ENCODE measurements at regions not wholly inside any gene's neighbourhood (a gene's known extent, or its start where the extent isn't known, plus 50 kb on each side); places are given as distances from the start of the nearest gene placed in this dataset.

DNA sequence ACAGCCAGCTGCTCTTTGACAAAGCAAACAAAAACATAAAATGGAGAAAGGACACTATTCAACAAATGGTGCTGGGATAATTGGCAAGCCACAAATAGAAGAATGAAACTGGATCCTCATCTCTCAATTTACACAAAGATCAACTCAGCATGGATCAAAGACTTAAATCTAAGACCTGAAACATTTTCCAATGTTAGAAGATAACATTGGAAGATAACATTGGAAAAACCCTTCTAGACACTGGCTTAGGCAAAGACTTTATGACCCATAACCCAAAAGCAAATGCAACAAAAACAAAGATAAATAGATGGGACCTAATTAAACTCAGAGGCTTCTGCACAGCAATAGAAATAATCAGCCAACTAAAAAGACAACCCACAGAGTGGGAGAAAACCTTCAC, 425.7 kb upstream of the SEMA3D start:
- DNase-seq = no peak
- in situ Hi-C loops (cut with HindIII; ENCODE audit: low pct_ligation_motif_present, low pct_unique_long_range_greater_than_20kb, low sequenced_read_pairs) = no loop called here

DNA sequence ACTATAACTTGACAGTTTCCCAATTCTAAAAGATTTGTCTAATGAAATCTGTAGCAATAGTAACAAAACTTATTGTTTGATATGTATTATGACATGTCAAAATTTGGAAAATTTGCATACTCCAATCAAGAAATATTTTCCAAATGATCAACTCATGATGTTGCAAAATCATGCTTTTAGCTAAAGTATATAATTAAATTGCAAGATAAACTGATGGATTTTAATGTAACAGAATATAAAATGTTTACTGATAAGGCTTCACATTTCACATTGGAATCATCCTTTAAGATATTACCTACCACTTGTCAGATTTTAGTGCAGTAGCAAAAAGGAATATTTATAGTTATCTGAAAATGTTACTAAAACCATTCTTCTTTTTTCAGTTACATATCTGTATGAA, 421.9 kb upstream of the SEMA3D start:
- no peak for DNase-seq
- in situ Hi-C loops (cut with HindIII; ENCODE audit: low pct_ligation_motif_present, low pct_unique_long_range_greater_than_20kb, low sequenced_read_pairs) = no loop called here

DNA sequence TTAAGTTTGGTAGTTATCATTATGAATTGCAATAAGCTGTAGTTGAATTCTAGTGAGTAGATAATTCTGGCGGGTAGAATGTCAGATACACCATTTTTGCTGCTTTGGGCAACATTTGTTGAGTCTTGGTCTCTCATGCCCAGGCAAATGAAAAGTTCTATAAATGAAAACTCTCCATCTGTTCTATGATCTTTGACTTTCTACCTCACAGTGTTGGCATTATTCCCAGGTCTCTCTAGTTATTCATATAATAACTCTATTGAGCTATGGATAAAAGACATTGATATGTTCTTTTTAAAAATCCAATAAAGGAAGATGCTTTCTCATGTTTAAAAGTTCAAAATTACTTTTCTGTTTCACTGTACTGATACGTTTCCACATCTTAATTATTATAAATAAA, 415.3 kb upstream of the SEMA3D start:
- in situ Hi-C loops (cut with HindIII; ENCODE audit: low pct_ligation_motif_present, low pct_unique_long_range_greater_than_20kb, low sequenced_read_pairs) = no loop called here

DNA sequence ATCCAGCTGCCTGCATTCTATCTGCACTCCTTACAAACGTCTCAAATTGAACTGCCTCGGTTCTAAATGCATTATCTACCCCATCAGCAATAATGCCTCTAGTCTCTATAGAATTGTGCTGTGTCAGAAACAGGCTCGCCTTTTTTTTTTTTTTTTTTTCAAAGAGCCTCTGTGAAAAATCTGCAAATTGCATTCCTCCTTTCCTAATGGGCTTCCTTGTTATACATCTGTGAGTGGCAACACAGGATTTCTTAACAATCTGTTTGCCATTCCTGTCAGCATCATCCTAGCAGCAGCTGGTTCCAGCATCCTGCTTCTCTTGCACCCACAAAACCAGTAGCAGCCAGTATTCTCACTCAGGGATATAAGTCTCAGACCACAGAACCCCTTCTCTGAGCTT, 413.5 kb upstream of the SEMA3D start:
- in situ Hi-C loops (cut with HindIII; ENCODE audit: low pct_ligation_motif_present, low pct_unique_long_range_greater_than_20kb, low sequenced_read_pairs) = no loop called here
- DNase-seq = no peak

More for the DNA sequence above, 415.3 kb upstream of the SEMA3D start:
- no peak for DNase-seq

DNA sequence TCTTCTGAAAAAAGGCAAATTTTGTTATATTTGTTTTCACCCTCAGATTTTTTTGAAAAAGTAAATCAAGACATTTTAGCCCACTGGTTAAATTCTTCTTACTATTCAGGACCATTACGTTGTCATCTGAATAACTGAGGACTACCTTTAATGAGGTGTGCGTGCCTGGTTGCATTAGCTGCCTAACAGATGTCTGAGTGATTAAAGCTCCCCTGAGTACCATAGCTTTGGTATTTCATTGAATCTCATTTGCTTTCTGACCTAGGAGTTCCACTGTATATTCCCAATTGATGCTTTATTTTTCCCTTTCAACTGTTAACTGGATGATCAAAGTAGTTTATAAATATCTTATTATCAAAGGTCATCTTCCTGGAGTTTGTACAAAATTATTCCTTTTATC, 410.0 kb upstream of the SEMA3D start:
- no peak for DNase-seq
- in situ Hi-C loops (cut with HindIII; ENCODE audit: low pct_ligation_motif_present, low pct_unique_long_range_greater_than_20kb, low sequenced_read_pairs) = no loop called here

DNA sequence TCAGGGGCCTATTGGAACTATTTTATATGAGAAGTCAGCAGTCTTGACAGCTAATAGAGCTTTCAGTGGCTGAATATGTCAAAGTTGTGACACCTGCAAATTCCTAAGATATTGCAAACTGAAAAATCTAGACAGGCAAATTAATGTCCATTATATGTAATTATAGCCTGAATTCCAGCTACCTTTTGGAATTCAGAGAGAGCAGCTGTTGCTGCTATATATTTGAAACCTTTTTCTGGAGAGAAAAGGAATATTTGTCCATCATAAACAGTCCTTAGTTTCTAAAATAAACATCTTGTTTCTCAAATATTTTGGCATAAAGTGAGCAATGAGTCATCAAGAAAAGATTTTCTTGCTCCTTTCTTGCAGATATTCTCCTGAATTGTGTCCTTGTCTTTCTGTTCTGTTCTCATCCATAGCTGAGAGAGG, 408.9 kb upstream of the SEMA3D start:
- no peak for DNase-seq
- in situ Hi-C loops (cut with HindIII; ENCODE audit: low pct_ligation_motif_present, low pct_unique_long_range_greater_than_20kb, low sequenced_read_pairs) = no loop called here

DNA sequence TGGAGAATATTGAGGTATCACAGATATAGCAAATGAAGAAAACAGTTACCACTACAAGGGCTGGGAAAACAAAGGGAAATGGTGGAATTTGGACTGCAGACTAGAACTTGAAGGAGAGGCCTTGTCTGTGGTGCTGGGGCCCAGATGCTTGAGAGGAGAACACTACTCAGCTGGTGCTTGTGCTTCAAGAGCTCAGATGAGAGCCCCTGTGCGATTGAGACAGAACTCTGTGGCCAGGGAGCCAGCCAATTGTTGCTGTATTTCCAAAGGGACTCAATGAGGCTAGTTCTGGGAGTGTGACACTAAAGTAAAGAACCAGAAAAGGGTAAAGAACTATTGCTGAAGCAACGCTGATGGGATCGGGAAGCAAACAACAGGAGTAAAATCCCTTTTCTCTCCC, 406.5 kb upstream of the SEMA3D start:
- DNase-seq = no peak
- in situ Hi-C loops (cut with HindIII; ENCODE audit: low pct_ligation_motif_present, low pct_unique_long_range_greater_than_20kb, low sequenced_read_pairs) = no loop called here

DNA sequence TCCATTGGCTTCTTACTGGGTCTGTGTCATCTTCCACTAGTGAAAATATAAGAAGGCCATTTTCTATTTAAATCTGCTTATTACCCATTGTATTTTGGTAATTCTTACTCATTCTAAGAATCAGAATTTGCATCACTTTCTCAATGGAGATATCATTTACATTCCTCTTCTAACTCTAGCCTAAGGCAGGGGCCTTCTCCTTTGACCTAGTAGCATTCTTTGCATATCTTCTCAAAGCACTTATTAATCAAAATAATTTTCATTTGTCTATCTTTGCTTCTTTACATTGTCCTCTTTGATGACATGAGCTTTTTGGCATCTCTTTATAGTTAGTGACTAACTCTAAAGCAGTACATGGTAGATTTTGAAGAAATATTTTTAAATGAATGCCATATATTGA, 400.9 kb upstream of the SEMA3D start:
- in situ Hi-C loops (cut with HindIII; ENCODE audit: low pct_ligation_motif_present, low pct_unique_long_range_greater_than_20kb, low sequenced_read_pairs) = no loop called here
- DNase-seq = no peak

DNA sequence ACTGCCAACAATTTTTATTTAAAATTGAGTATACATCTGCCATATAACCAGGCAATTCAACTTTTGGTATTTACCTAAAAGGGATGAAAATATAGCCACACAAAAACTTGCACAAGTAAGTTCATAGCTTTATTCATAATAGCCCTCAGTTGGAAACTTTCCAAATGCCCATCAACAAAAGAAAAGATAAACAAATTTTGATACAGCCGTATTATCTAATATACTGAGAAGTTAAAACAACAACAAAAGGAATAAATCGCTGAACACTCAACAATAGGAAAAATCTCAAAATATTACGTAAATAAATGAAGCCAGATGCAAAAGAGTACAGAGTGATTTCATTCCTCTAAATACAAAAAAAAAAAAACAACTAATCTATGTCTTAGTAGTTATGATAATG, 399.2 kb upstream of the SEMA3D start:
- in situ Hi-C loops (cut with HindIII; ENCODE audit: low pct_ligation_motif_present, low pct_unique_long_range_greater_than_20kb, low sequenced_read_pairs) = no loop called here
- no peak for DNase-seq

DNA sequence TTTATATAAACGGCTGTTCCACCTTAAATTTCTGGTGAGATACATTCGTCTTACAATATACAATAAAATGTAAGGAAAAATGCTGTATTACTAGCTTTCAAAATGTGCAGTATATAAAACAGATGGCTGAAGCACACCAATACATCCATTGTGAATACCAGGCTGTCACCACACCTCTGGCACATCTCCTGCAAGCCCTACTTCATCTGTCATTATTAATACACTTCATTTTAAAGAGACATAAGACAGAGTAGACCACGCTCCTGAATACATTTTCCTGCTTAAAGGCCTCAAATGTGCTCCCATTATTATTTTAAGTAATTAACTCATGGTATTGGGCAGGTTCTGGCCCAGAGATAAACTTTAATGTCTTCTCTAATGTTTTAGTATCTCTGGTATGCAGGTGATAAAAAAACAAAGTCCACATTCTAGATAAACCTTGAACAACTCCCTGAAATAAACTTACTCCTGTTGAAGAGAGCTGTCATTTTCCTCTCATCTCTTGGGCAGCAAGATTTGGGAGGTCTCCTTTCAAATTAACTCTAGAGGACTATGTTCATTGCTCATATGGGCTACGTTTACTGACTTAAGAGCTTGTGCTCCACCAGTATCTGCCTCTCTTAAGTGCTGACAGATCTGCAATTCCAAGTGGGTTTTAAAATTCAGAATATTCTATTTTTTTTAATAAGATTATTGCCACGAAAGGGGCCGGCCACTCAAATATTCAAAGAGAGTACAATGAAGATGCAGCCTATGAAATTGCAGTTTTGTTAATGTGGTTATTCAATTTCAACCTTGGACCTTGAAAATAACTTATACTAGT, 396.5 kb upstream of the SEMA3D start:
- in situ Hi-C loops (cut with HindIII; ENCODE audit: low pct_ligation_motif_present, low pct_unique_long_range_greater_than_20kb, low sequenced_read_pairs) = no loop called here
- no peak for DNase-seq

DNA sequence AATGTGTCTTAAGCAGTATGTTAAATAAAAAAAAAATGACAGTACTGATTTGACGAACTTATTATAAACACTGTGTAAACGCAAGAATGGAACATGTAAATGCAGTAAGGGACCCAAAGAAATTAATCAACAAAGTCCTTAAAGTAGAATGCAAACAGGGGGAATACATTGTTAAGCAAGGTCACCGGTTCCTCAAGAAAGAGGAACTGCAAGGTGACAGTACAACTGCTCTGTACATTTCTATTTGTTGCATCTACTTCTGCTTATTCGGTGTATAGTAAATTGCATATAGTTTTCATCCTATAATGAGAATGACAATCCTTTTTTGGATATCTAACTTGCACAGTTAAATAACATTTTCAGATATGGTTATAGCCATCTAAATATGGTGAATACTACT, 387.0 kb upstream of the SEMA3D start:
- in situ Hi-C loops (cut with HindIII; ENCODE audit: low pct_ligation_motif_present, low pct_unique_long_range_greater_than_20kb, low sequenced_read_pairs) = no loop called here

DNA sequence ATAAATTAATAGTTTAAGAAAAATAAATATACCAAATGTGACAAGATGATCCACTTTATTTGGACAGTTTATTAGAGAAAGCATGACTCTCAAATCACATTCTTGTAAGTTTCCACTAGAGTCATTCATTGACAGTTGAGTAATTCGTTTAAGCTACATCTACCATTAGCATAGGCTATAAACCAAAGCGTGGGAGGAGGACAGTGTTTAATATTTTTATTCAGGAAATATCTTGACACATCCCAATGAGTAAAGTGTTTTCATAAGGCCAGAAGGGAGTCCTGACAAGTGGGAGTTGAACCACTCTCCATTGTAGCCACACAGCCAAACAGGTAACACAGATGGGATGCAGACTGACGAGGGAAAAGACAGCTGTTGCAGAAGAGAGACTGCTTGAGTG, 386.5 kb upstream of the SEMA3D start:
- DNase-seq = no peak
- in situ Hi-C loops (cut with HindIII; ENCODE audit: low pct_ligation_motif_present, low pct_unique_long_range_greater_than_20kb, low sequenced_read_pairs) = no loop called here

More for the DNA sequence above, 387.0 kb upstream of the SEMA3D start:
- no peak for DNase-seq

DNA sequence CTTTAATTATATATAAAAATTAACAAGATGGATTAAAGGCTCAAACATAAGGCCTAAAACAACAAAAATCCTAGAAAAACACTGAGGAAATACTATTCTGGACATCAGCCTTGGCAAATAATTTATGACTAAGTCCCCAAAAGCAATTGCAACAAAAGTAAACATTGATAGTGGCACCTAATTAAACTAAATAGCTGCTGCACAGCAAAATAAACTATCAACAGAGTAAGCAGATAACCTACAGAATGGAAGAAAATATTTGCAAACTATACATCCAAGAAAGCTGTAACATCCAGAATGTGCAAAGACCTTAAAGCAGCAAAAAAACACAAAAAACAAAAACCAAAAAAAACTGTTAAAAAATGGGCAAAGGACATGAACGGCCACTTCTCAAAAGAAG, 384.0 kb upstream of the SEMA3D start:
- in situ Hi-C loops (cut with HindIII; ENCODE audit: low pct_ligation_motif_present, low pct_unique_long_range_greater_than_20kb, low sequenced_read_pairs) = no loop called here
- no peak for DNase-seq

DNA sequence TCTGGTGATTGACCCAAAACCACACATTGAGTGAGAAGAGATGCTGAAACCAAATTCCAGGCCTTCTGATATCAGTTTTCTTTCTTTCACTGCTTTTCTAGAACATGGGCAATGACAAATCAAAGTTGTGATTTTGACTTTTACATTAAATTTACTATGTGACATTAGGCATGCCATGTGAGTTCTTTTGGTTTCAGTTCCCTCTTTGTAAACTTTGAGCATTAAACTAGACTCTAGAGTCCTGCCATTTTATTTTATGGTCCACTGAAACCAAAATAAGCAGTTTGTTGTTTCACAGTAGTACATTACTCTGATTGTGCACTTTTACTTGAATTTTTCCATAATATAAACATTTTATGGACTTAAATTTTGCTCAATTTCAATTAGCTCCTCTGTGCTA, 381.1 kb upstream of the SEMA3D start:
- in situ Hi-C loops (cut with HindIII; ENCODE audit: low pct_ligation_motif_present, low pct_unique_long_range_greater_than_20kb, low sequenced_read_pairs) = no loop called here

DNA sequence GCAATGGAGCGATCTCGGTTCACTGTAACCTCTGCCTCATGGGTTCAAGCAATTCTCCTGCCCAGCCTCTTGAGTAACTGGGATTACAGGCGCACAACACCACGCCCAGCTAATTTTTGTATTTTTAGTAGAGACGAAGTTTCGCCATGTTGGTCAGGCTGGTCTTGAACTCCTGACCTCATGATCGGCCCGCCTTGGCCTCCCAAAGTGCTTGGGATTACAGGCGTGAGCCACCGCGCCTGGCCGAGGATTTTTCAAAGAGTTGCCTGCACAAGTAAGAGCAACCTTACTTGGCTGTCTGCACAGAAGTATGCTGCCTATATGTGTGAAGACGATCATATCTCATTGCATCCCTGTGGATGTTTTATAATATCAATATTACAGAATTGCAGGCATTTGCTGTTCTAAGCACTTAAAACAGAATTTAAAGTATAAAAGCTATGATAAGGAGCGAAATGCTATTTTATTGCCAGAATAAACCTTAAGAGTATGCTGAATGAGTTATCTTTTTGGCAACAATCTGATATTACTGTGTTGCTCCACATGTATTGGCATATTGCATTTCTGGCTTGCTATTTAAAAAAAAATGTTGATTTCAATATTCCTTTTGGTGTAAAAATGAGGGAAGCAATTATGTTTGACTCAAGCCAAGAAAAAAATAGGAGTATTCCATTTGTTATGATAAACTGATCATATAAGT, 379.4 kb upstream of the SEMA3D start:
- in situ Hi-C loops (cut with HindIII; ENCODE audit: low pct_ligation_motif_present, low pct_unique_long_range_greater_than_20kb, low sequenced_read_pairs) = no loop called here
- DNase-seq = no peak

More for the DNA sequence above, 381.1 kb upstream of the SEMA3D start:
- DNase-seq = no peak

DNA sequence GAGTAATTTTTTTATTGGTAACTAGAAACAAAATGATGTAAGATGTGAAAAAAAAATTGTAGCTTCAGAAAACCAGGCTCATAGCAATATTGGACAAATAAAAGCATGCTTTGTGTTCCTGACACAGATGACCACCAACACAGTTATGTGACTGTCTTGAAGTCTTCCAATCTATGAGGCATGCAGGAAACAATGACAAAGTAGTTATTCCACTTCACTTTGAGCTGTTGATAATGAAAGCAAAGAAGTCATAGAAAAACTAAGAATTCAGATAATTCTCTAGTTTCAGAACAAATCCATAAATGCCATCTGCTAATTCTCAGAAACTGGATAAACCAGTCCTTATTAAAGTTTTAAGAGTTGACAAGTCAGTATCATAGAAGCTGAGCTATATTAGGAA, 378.4 kb upstream of the SEMA3D start:
- in situ Hi-C loops (cut with HindIII; ENCODE audit: low pct_ligation_motif_present, low pct_unique_long_range_greater_than_20kb, low sequenced_read_pairs) = no loop called here
- no peak for DNase-seq

DNA sequence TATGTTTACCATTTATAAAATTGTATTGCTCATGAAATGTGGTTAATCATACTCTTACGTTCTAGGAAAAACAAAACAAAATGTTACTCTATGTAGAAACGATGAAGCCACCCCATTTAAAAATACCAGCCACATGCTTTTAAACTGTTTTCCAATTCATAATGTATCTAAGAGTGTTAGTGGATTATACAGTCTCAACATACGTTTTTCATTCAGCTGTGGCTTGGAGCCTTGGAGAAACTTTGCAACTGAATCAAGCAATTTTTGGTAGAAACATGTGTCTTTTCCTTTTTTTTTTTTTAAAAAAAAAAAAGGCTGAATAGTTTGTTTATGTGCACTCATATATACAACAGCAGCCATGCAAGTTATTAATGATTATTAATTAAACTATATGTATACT, 378.0 kb upstream of the SEMA3D start:
- in situ Hi-C loops (cut with HindIII; ENCODE audit: low pct_ligation_motif_present, low pct_unique_long_range_greater_than_20kb, low sequenced_read_pairs) = no loop called here

DNA sequence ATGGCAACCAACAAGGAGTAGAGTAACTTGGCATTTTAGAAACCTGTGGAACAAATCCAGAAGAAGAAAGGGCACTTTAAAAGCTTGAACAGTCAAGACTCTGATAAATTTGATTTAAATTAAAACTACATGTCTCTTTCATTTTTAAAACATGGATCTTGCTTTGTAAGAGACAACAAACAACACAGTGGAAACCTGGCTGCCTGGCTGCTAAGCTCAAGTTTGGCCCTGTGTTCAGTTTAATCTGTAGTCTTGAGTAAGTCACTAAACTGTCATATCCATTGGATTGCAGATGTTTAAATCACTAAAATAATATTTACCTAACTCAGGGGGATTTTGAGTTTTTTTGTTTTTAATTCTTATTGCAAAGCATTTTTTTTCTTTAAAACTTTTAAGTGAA, 374.9 kb upstream of the SEMA3D start:
- DNase-seq = no peak
- in situ Hi-C loops (cut with HindIII; ENCODE audit: low pct_ligation_motif_present, low pct_unique_long_range_greater_than_20kb, low sequenced_read_pairs) = no loop called here

More for the DNA sequence above, 378.0 kb upstream of the SEMA3D start:
- no peak for DNase-seq

DNA sequence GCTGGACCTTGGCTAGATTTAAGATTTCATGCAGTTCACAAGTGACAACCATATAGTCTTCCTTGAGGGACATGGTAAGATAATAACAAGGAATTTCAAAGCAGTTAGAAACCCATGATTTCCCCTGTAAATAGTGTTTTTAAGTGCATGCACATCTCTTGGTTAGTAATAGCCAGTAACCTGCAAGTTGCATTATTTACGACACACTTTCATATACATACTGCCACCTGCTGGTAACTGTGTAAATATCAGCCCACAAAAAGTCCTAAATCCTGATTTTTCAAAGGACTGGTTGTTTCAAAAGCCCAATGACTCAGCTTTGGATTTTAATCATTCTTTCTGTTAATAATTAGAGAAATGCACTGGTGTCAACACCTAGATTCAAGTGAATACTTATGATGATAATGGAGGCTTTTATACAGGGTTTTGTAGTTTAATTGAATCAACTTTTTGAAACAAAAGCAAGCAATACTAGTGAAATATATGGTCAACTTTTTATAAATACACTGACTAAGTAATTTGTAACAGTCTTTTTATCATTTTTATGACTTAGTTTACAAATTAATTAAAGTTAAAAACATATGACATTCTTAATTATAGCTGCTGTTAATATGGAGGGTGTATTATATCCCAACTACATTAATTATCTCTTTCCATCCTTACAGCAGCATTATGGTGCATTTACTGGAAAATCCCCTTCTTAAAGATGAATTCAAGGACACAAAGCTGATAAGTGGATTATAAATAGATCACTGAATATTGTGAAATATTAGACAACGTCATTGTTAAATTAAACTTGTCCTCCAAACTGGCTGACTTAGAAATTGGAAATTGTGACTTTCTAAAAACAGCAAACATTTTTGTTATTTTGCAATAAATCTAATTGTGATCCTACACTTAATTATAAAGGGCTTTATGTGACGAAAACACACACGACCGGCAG, 367.7 kb upstream of the SEMA3D start:
- DNase-seq = peak; percentile 78
- in situ Hi-C loops (cut with HindIII; ENCODE audit: low pct_ligation_motif_present, low pct_unique_long_range_greater_than_20kb, low sequenced_read_pairs) = no loop called here
